ENCODE measurements at regions not wholly inside any gene's neighbourhood (a gene's known extent, or its start where the extent isn't known, plus 50 kb on each side); places are given as distances from the start of the nearest gene placed in this dataset.

- DNase-seq (ENCODE audit: low read depth): no peak
Observed at GRCh38 chr16:48942996-48943395, 333.0 kb upstream of the N4BP1 start.

DNA sequence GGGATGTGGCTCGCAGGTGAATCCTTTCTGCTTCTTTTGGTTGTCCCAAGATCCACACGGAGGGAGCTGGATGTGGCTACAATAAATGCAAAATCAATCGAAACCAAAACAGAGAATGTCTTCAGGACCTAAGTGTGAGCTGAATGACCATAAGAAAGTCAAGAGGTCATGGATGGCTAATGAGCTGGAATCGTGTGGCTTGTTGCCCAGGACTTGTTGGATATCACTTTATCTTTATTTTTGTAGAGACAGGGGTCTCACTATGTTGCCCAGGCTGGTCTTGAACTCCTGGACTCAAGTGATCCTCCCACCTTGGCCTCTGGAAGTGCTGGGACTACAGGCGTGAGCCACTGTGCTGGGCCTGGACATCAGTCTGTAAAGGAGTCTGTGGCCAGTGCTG, 326.8 kb upstream of the N4BP1 start:
- DNase-seq (ENCODE audit: low read depth): no peak

- DNase-seq (ENCODE audit: low read depth): no peak
Observed at GRCh38 chr16:48932216-48932855, 322.4 kb upstream of the N4BP1 start.

DNA sequence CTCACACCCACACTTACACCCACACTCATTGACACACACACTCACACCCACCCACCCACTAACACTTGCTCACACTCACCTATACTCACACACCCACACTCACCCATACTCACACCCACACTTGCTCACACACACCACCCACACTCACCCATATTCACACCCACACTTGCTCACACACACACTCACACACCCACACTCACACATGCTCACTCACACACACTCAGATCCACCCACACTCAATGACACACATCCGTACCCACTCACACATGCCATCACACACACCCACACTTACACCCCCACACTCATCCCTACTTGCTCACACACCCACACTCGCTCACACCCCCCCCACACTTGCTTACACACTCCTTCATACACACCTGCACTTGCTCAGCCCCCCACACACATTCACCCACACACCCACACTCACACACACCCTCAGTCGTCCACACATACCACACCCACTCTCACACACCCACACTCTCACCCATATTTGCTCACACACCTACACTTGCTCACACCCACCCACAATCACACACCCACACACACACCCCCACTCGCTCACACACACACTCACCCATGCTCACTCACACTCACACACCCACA, 321.1 kb upstream of the N4BP1 start:
- no peak for DNase-seq (ENCODE audit: low read depth)

- no peak for DNase-seq (ENCODE audit: low read depth)
Observed at GRCh38 chr16:48919791-48920190, 309.8 kb upstream of the N4BP1 start.

GRCh38 chr16:48918520-48919258, 308.7 kb upstream of the N4BP1 start:
- DNase-seq (ENCODE audit: low read depth): no peak

- no peak for DNase-seq (ENCODE audit: low read depth)
Observed at GRCh38 chr16:48916566-48916965, 306.6 kb upstream of the N4BP1 start.

GRCh38 chr16:48914070-48914469, 304.1 kb upstream of the N4BP1 start:
- DNase-seq (ENCODE audit: low read depth): no peak

DNA sequence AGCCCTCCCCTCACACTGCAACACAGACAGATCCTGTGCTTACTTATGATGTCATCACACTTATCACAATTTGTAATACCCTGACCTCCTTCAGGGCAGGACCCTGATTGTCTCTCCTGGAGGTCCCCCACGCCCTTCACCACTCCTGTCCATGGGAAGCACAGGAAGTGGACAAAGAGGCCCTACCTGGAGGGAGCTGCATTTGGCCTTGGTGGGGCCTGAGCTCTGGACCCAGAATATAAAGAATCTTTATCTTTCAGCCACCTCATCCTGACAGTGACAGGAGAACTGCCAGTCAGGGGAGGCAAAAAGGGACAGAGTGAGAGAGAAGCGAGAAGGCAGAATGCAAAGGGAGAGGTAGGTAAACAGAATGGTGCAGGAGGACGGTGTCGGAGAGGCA, 303.4 kb upstream of the N4BP1 start:
- no peak for DNase-seq (ENCODE audit: low read depth)

GRCh38 chr16:48912360-48912759, 302.4 kb upstream of the N4BP1 start:
- DNase-seq (ENCODE audit: low read depth): no peak

DNA sequence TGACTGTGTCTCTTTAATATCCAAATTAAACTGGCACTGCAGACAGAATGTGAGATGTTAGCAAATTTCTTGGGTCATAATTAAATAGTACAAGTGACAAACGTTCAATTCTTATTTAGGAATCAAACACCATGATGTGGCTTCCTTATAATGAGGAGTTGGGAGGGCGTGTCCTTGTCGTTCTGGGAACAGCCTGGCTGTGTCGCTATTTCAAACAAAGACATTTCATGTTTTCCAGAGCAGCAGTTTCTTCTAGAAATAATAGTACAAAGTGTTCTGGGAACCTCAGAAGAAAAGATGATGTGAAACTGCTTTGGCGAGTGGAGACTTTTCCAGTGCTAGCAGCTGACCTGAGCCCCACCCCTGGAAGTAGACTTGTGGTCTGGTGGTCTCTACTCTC, 301.7 kb upstream of the N4BP1 start:
- no peak for DNase-seq (ENCODE audit: low read depth)

DNA sequence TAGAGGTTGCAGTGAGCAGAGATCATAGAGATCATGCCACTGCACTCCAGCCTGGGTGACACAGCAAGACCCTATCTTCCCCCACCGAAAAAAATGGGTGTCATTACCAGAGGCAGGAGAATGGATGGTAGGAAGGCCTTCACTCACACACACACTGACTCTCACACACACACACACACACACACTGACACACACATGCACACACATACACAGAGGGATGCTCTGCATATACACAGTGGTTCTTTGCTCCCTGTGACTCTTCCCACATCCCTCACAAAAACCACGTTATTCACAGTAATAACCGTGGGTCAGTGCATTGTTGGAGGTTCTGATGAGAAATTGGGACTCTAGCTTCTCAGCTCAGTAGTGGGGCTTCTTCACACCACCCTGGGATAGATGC, 300.2 kb upstream of the N4BP1 start:
- DNase-seq (ENCODE audit: low read depth): no peak

DNA sequence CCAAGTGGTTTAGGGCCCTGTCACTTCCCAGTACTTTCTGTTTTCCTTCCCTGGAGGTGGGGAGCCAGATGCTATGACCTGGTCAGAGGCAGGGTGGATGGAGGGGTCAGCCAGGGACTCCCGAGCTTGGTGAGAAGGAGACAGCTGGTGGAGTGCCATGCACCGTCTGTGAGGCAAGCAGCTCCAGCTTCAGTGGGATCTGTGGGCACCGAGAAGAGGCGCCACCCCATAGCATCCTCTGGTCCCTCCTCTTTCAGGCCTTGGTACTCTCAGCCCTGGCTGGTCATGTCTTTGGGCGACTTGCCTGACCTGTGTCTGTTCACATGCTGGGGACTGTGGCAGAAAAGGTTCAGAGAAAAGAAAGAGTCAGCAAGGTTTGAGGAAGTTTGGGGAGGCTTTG, 299.3 kb upstream of the N4BP1 start:
- no peak for DNase-seq (ENCODE audit: low read depth)

GRCh38 chr16:48907906-48908634, 298.1 kb upstream of the N4BP1 start:
- no peak for DNase-seq (ENCODE audit: low read depth)

DNA sequence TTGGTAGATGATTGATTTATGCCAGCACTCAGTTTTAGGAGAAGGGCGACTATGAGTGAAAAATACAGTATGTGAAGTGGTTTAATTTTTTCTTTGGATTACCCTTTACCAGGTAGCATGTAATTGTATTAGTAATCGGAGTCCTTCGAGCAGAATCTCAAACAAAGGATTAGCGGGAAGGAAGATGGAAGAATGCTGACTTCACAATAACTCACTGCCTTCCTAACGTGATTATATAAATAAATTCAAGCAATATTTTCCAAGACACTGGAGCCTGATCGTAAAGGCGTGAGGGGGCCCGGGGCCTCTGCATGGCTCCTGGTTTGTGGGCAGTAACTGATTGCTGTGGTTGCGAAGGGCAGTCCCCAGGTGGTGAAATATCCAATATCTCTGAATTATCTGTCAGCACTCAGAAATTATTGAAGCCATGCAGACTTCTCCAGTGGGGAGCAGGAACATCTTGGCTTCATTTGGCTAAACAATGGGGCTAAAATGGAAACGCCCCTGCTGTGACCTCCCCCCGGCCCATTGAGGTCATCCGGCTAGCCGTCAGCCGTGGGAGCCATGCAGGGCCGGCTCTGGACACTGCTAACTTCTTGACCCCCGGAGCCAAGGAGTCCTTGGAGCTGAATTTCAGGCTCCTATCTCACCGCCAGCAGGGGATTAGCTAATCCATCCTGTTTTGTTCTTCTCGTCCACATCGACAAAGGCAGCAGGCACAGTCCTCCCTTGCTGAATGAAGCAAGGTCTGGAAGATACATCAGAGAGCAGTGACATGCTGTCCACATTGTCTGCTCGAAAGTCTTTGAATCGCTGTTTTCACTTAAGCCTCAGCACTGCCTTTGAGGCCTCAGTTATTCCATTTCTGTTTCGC, 295.9 kb upstream of the N4BP1 start:
- no peak for DNase-seq (ENCODE audit: low read depth)

- no peak for DNase-seq (ENCODE audit: low read depth)
Observed at GRCh38 chr16:48904333-48904732, 294.4 kb upstream of the N4BP1 start.

- DNase-seq (ENCODE audit: low read depth): no peak
Observed at GRCh38 chr16:48903039-48903438, 293.1 kb upstream of the N4BP1 start.

- DNase-seq (ENCODE audit: low read depth): no peak
Observed at GRCh38 chr16:48901712-48902374, 291.9 kb upstream of the N4BP1 start.

- DNase-seq (ENCODE audit: low read depth): no peak
Observed at GRCh38 chr16:48899500-48899899, 289.5 kb upstream of the N4BP1 start.

- DNase-seq (ENCODE audit: low read depth): no peak
Observed at GRCh38 chr16:48897698-48898205, 287.8 kb upstream of the N4BP1 start.

GRCh38 chr16:48895142-48895541, 285.2 kb upstream of the N4BP1 start:
- DNase-seq (ENCODE audit: low read depth): no peak
